Stimulated activated naive CD8-positive, alpha-beta T cell treated with anti-CD3 and anti-CD28 coated beads, Interleukin-15, Interleukin-2, amounts not matched to agents 100 U/mL and 50 U/mL, for 24 hours (primary cell): ENCODE measurements at regions not wholly inside any gene's neighbourhood (a gene's known extent, or its start where the extent isn't known, plus 50 kb on each side); places are given as distances from the start of the nearest gene placed in this dataset.
A peak's percentile ranks its signal among the peaks of the same experiment; 100 is the strongest.
"Not testable (repeated sequence)": the region's sequence is repeated elsewhere in the genome, so short reads cannot be mapped to it uniquely, and the experiment has no call there.

Experiments used
- ATAC-seq: fragments of 150-1000 bp; cut with Tn5 transposase; one replicate; pipeline ENCODE4 v1.10.0; 2021
- DNase-seq: peaks from one replicate; pipeline ENCODE4 v3.0.0; 2021

DNA sequence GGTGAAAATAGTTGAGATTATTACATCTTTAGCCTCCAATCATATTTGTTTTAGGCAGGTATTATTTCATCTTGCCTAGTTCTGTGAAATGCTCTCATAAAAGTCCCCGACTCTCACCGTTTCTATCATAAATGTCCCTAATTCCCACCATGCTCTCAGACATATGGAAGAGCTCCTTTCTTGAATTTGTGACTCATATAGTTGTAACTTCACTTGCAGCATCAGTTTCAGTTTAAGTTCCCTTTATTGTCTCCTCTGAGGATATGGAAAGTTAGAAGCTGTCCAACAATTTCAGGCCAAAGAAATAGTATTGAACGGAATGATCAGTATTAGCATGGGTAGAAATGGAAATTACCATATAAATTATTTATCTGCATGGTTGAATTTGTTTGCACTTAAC lies 187.5 kb upstream of the NR4A3 start:
- ATAC-seq (no peak), DNase-seq (no peak)

DNA sequence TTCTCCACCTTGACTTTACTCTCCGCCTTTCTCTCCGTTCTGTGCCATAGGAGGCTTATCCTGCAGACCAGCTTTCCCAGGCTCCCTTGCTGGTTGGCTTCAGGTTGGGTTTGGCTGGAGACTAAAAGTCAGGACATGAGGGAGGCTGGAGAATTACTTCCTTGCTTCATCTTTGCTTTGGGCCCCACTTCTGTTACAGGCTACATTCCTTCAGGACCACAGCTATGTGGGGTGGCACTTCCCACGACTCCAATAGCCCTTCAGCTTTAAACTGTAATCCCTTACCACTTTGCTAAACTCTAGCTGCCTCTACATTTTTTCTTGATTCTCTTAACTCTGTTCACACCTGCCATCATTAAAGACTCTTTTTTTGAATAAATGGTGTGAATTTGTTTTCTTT lies 186.7 kb upstream of the NR4A3 start:
- ATAC-seq (no peak), DNase-seq (no peak)

DNA sequence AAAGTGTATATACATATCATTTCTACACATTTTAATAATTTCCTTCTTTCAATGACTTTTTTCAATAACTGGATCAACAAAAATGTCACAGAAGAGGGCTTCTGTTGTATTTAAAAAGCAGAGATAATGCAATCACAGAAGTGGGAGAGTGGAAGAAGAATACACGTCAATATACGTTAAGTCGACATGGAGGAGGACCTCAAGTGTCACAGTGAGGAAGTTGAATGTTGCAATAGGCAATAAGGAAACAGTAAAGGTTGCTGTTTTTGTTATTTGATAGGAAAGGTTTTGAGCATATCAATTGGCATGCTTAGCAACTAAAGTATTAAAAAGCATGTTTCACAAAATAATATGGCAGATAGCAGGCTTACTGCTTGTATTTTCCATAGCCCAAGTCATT lies 184.0 kb upstream of the NR4A3 start:
- DNase-seq (no peak), ATAC-seq (no peak)

DNA sequence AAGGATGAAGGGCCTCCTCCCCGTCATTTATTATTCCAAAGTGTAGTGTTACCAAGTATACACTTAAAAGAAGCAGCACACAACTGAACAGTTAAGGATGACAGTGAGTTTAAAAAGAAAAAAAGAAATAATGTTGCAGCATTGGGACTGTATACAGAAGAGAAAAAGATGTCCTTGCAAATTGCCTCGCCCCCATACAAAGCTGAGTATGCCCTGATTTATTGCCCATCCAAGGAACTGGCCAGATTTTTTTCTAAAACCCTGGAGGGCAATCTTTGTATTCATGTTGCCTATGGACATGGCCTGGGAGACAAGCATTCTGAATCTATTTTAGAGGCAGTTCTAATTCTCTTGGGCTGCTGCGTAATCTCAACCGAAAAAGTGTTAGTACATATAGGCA lies 182.7 kb upstream of the NR4A3 start:
- ATAC-seq (no peak), DNase-seq (no peak)

DNA sequence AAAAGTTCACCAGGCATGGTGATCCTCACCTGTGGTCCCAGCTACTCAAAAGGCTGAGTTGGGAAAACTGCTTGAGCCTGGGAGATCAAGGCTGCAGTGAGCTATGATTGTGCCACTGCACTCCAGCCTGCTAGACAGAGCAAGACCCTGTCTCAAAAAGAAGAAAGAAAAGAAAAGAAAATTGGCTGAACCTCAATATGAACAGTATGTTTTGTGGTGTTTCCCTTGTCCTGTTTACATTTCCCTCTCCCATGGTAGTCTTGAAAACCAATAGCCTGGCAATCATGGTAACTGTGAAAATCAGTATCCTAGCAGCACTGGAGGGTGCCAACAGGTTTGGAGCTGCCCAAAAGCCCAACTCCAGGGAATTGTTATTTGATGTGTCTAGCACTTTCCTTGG lies 174.1 kb upstream of the NR4A3 start:
- ATAC-seq (no peak), DNase-seq (no peak)

DNA sequence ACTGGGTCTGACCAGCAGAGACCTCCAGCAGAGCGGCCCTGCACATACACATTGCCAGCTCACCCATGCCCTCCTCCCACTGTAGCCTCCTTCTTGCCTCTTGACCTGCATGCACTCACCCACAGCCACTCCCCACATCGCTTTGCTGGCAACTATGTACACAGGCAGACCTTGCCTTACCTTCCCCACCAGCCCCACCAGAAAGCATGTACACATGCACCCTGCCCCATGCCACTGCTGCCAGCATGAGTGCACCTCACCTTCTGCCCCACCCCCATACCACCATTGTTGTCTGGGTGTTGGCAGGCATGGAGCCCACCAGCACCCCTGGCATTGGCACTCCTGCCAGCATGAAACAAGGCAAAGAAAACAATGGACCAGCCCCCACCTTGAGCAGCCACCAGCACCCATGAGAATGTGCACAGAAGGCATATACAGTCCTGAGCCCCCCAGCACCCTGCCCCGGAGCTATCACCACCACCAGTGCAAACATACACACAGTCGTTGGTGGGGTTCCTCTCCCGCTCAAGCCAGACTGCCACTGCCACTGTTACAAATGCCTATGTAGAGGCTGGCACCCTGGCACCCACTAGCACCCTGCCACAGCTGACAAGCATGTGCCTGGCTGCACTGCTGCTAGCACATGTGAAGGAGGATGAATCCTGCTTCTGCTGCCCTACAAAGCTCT lies 171.4 kb upstream of the NR4A3 start:
- no peak for ATAC-seq
- DNase-seq, result no peak

DNA sequence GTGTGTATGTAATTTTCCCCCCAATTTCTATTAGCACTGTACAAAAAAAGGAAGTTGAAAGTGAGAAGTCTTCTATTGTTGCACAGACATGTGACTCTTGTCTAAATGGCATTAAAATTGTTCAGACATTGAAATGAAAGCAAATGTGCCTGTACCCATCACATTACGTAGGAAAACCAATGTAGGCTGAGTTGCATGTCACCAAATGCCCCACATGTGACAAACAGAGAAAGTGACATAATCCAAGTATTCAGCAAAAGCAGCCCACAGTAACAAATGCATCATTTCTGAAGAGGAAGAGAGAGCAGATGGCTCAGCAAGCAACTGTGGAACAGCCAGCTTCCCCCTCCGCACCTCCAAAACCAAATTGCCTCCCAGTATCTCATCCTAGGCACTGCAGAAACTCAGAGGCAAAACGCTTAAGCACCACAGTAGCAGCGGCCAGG lies 161.5 kb upstream of the NR4A3 start:
- ATAC-seq, result peak; percentile 49
- no peak for DNase-seq

DNA sequence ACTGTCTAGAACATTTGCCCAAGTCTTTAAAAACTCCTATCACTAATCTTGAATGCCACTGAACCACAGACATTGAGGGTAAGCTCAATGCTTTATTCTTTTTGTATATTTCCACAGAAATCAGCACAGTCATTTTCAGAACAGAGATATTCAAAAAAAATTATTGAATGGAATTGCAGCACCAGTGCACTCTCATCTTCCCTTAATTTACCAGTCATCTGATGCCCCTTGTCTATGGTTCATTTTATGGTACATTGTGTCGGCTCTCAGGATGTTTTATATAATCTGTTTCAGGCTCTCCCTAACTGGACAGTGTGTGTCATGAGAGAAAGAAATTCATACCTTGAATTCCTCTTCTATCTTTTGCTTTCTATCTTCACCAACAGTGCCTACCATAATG lies 158.4 kb upstream of the NR4A3 start:
- DNase-seq (no peak), ATAC-seq (no peak)

DNA sequence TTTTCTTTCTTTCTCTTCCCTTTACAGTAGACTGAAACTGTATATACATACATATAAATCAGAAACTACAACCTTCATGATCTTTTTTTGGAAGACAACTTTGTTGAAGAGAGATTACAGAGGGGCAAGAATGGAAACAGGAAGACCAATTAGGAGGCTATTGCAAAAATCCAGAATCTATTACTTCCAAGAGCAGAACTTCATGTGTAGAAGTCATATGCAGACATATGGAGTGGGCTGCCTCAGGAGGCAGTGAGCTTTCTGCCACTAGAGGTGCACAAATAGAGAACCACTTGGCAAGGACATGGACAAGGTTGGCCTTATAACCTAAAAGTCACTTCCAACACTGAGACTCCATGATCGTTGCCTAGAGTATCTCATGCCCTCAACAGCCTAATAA lies 157.8 kb upstream of the NR4A3 start:
- DNase-seq, result no peak
- no peak for ATAC-seq

DNA sequence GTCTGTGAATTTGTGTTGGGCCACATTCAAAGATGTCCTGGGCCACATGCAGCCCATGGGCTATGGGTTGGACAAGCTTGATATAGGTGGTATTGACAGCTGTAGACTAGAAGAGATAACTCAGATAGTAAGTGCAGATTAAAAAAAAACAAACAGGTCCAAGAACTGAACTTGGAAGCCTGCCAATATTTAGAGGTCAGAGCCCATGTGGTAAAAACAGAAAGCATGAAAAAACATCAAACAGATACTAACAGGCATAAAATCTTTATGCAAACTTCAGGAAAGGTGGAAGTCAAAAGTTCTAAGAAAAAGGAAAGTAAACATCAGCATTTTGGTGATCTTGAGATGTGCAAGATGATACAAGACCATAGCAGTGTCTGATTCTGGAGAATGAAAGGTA lies 155.1 kb upstream of the NR4A3 start:
- ATAC-seq, result no peak
- DNase-seq, result no peak

DNA sequence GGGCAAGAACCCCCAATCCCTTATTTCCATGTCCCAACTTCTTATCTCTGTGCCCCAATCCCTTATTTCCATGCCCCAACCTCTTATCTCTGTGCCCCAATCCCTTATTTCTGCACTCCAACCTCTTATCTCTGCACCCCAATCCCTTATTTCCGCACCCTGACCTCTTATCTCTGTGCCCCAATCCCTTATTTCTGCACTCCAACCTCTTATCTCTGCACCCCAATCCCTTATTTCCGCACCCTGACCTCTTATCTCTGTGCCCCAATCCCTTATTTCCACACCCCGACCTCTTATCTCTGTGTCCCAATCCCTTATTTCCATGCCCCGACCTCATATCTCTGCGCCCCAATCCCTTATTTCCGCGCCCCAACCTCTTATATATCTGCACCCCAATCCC lies 150.8 kb upstream of the NR4A3 start:
- DNase-seq, ATAC-seq: not testable (repeated sequence)

DNA sequence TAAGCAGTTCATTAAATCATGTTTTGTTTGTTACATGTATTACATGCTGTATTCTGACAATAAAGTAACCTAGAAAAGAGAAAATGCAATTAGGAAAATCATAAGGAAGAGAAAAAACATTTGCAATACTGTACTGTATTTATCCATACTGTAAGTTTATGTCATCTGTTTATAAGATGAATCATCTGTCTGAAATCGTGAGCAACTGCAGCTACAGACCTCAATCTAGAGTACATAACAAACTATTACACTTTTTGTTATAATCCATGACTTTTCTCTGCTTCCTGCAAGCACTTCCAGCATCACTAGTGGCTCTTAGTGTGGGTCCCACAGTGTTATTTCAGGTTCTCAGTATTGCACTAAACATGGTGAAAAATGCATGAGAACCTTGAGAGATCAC lies 144.4 kb upstream of the NR4A3 start:
- ATAC-seq, result no peak
- DNase-seq, result no peak

DNA sequence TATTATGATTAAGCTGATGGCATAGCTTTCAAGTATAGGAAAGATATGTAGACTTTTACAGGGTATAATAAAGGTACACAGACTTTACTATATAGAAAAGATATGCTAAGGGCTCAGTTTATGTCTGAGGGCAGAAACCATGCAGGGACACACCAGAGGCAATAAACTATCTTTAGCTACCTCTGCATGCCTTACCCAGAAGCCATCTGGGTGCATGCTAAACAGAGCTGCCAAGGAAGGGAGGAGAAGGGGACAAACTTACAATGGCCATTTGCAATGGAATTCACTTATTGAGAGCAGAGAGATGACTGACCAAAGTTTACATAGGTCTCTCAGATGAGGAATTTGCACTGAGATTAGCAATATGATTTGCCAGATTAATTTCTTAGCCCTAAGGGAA lies 143.1 kb upstream of the NR4A3 start:
- no peak for ATAC-seq
- DNase-seq, result no peak

DNA sequence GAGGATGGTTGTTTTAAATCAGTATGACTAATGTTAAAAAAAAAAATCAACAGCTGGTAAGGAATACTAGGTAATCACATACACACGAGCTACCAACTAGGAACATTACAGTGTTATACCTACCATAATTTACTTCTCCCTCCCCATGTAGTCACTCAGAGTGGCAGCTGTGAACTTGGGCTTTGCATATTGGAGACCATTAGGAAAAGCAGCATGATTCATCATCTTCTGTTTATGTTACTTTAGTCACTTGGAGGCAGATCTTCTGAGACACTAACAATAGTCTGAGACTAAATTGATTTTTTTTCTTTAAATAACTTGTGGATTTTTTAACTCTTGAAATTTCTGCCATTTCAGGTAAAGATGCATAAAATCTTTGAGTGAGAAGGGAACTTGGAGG lies 141.5 kb upstream of the NR4A3 start:
- ATAC-seq (no peak), DNase-seq (no peak)

DNA sequence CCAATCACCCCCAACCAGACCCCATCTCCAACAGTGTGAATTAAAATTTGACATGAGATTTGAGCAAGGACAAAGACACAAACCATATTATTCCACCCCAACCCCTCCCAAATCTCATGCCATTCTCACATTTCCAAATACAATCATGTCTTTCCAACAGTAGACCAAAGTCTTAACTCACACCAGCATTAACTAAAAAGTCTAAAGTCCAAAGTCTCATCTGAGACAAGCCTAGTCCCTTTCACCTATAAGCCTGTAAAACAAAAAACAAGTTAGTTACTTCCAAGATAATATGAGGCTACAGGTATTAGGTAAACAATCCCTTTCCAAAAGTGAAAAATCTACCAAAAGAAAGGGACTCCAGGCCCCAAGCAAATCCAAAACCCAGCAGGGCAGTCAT lies 140.6 kb upstream of the NR4A3 start:
- ATAC-seq, result no peak

DNA sequence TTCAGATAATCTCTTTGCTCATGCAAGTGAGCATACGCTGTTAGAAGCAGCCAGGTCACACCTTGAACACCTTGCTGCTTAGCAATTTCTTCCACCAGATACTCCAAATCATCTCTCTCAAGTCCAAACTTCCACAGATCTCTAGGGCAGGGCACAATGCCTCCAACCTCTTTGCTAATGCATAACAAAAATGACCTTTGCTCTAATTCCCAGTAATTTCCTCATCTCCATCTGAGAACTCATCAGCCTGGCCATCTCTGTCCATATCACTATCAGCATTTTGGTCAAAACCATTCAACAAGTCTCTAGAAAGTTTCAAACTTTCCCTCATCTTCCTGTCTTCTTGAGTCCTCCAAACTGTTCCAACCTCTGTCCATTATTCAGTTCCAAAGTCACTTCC lies 139.3 kb upstream of the NR4A3 start:
- ATAC-seq, result no peak
- DNase-seq, result no peak

More for the DNA sequence above, 140.6 kb upstream of the NR4A3 start:
- DNase-seq, result no peak

DNA sequence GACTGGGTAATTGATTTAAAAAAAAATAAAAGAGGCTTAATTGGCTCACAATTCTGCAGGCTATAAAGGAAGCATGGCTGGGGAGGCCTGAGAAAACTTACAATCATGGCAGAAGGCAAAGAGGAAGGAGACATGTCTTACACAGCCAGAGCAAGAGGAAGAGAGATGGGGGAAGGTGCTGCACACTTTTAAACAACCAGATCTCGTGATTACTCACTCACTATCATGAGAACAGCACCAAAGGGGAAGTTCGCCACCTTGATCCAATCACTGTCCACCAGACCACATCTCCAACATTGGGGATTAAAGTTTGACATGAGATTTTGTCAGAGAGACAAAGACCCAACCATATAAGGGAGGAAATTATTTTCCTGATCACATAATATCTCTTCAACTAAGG lies 138.8 kb upstream of the NR4A3 start:
- ATAC-seq, result no peak

DNA sequence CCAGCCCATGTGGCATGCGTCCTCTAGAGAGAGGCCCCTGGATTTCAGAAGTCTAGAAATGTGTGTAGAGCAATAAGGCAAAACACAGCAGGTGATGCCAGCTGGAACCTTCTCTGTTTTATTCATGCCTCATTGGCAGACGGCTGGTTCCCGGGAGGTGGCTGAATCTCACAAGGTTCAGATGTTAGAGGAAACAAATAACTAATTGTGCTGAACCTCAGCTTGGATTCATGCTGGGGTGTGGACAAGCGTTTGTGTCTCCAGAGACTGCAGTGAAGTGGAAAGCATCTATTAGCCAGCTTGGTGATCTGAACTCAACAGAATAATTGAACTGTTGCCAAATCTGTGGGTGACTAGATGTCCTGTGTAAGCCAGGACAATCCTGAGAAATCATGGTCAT lies 131.1 kb upstream of the NR4A3 start:
- ATAC-seq, result no peak
- DNase-seq, result no peak

More for the DNA sequence above, 138.8 kb upstream of the NR4A3 start:
- no peak for DNase-seq

DNA sequence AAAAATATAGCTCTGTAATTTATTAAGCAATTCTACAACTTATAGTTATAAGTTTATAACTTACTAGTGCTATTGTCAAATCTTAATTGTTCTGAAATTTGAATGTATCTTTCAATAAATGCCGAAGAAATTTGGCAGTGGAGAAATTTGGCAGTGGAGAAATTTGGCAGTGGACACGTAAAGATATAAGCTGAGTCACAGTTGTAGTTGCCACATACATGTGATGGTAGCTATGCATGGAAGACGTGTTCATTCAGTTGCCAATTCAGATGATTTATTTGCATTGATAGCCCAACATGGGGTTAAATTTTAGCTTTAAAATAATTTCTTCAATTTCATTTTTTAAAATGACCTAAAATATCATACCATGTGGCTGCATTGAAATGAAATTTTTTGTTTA lies 127.8 kb upstream of the NR4A3 start:
- ATAC-seq (no peak), DNase-seq (no peak)

DNA sequence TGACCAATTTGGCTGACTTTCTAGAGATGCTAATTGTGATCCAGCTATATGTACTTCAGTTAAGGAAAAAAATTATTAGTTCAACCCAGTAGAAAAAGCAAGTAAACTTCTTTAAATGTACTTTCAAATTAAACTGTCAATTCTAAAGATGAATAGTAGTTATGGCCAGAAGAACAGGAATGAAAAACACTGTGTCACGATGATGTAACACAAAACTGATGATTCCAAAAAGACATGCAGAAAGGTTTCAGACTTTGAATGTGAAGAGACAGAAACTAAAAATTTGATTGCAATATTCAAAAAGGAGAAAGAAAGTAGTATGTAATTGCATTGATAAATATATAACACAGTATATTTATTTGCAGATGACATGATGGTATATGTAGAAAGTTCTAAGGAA lies 127.3 kb upstream of the NR4A3 start:
- DNase-seq (no peak), ATAC-seq (no peak)

DNA sequence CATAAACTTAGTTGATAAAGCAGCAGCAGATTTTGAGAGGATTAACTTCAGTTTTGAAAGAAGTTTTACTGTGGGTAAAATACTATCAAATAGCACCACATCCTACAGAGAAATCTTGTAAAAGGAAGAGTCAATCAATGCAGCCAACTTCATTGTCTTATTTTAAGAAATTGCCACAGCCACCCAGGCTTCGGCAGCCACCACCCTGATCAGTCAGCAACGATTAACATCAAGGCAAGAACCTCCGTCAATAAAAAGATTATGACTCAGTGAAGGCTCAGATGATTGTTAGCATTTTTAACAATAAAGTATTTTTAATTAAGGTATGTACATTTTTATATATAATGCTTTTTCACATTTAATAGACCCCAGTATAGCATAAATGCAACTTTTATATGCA lies 122.3 kb upstream of the NR4A3 start:
- DNase-seq, result no peak
- no peak for ATAC-seq

DNA sequence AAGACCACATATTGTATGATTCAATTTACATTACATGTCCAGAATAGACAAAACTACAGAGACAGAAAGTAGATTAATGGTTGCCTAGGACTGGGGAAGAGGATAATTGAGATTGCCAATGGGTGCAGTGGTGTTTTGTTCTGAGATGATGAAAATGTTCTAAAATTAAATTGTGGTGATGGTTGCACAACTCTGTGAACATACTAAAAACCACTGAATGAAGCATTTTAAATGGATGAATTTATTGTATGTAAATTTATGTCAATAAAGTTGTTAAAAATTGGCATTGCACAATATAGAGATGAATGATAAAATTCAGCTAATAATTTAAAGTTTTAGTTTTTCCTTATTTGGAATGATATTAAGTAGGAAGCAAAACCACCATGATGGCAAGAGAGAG lies 109.5 kb upstream of the NR4A3 start:
- no peak for ATAC-seq

DNA sequence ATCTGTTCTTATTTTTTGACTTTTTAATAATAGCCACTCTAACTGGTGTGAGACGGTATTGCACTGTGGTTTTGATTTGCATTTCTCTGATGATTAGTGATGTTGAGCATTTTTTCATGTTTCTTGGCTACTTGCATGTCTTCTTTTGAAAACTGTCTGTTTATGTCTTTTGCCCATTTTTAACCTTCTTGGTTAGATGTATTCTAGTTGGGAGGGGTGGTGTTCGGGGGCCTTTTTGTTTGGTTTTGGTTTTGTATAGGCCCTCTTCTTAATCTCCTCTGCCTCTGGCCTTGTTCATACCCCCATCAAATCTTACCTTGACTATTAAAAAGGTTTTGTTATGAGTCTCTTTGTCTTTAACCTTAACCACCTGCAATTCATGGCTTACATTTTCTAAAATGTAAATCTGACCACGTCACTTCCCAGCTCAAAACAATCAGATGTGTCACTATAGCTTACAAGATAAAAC lies 107.8 kb upstream of the NR4A3 start:
- no peak for DNase-seq
- no peak for ATAC-seq

More for the DNA sequence above, 109.5 kb upstream of the NR4A3 start:
- DNase-seq, result no peak

DNA sequence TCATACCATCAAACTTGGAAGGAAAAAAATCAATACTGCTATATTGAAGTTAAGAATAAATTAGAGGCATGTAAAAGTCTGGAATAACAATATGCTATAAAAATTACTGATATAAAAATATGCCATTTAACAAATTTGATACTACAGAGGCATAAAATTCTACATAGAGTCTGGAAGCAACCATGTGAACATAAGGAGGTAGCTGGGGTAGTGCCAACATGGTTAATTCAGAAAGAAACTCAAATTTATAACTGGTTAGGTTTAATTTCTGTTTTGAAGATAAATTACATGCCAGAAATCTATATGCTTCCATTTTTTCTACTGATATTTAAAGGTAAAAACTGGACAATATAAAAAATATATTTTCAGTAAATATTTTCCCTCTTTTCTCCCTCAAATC lies 103.1 kb upstream of the NR4A3 start:
- no peak for DNase-seq
- no peak for ATAC-seq
